BLaER1 (cell line): ENCODE measurements at regions not wholly inside any gene's neighbourhood (a gene's known extent, or its start where the extent isn't known, plus 50 kb on each side); places are given as distances from the start of the nearest gene placed in this dataset.

ENCODE experiments used
- H3K27ac ChIP-seq: shearing (Covaris generic); formaldehyde crosslinking; 2 replicates; pipeline ENCODE4 v1.8.1; 2022
- H3K27me3 ChIP-seq: shearing (Covaris generic); formaldehyde crosslinking; 2 replicates; pipeline ENCODE4 v1.8.1; 2022
- H3K36me3 ChIP-seq: shearing (Covaris generic); formaldehyde crosslinking; 2 replicates; pipeline ENCODE4 v1.8.1; 2022
- H3K4me1 ChIP-seq: shearing (Covaris generic); formaldehyde crosslinking; 2 replicates; pipeline ENCODE4 v1.8.1; 2022
- H3K4me2 ChIP-seq: shearing (Covaris generic); formaldehyde crosslinking; 2 replicates; pipeline ENCODE4 v1.8.1; 2022
- H3K4me3 ChIP-seq: shearing (Covaris generic); formaldehyde crosslinking; 2 replicates; pipeline ENCODE4 v1.8.1; 2022
- H3K9ac ChIP-seq: shearing (Covaris generic); formaldehyde crosslinking; 2 replicates; pipeline ENCODE4 v1.8.1; 2022
- H3K9me3 ChIP-seq: shearing (Covaris generic); formaldehyde crosslinking; 2 replicates; pipeline ENCODE4 v1.8.1; 2022
- H4K20me1 ChIP-seq: shearing (Covaris generic); formaldehyde crosslinking; 2 replicates; pipeline ENCODE4 v1.8.1; 2022
- Cebpa-rat ChIP-seq: shearing (Covaris generic); IDR thresholded peaks from 2 replicates; pipeline ENCODE4 v1.8.1; 2022

DNA sequence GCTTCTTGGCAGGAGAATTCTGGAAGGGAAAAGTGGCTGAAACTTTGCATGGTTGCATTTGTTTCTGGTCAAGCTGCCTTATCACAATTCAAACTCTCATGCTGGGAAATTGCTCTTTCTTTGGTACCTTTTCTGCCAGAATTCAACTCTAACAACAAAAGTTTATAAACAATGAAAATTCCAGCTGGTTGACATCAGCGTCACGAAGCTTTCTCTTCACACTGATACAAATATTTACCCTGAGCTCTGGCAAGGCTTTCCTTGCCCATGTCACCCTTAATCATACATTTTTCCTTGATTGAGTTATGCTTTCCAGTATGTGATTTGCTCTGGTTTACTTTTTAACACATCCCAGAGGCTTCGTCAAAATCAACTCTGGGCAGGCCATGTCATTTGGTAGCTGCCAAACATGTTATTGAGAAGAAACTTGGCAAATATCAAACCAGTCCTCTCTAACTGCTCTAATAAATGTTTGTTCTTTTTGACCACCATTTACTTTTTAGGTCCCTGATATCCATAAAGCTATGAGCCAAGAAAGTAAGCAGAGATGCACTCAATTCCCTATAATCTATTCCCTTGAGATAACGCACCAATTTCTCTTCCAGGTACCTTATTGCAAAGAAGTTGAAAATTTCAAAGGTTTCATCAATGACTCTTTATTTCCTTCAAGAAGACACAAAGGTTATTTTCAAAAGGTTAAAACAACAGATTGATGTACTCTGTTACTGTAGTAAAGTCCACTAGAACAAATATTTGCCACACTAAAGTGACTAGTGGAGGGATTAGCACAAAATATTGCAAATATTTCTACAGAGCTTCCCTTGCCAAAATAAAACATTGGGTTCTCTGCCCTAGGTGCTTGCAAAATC lies 1241.1 kb upstream of the ZEB2 start:
- H3K36me3 ChIP-seq: no peaks in the 10 kb centered on the region
- no peak for TF ChIP-seq Cebpa-rat
- no peak overlapping the region for H3K27ac ChIP-seq
- H4K20me1 ChIP-seq: no peaks in the 10 kb centered on the region
- no peaks in the 10 kb centered on the region for H3K4me1 ChIP-seq
- H3K27me3 ChIP-seq: no peaks in the 10 kb centered on the region
- no peaks in the 10 kb centered on the region for H3K9me3 ChIP-seq
- no peak overlapping the region for H3K9ac ChIP-seq
- no peak overlapping the region for H3K4me2 ChIP-seq
- no peak overlapping the region for H3K4me3 ChIP-seq

DNA sequence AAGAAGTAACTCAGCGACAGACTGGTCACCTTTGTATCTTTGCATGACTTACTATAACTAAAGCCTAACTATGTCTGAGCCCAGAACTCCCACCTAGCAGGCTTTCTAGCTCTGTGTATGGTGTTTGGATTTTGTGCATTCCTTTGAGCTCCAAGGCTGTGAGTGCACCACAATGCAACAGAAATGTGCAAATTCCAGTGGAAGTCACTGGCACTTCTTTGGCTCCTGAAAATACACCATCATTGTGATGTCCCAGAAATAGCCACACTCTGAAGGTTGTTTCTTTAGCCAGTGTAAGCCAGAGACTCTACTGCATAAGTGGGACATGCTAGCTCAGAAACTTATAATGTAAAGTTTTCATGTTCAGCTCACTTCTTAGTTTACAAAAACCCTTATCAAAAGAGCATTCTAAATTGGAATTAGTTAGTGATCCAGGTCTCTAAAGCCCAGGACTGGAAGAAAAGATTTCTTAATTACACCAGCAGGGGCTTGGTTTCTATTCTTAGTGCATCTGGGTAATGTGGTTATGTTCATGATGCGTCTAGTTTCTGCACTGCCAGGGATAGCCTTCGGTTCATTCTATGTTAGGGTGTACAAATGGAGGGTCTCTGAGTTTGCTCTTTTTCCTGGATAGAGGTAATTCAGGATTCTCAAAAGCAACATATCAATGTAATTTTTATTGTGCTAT lies 1239.5 kb upstream of the ZEB2 start:
- Histone ChIP-seq H3K9me3 (no peaks in the 10 kb centered on the region), H3K36me3 (no peaks in the 10 kb centered on the region), H3K27ac (no peak overlapping the region), H3K9ac (no peak overlapping the region), H4K20me1 (no peaks in the 10 kb centered on the region), H3K4me1 (no peaks in the 10 kb centered on the region), H3K4me3 (no peak overlapping the region), H3K27me3 (no peaks in the 10 kb centered on the region), H3K4me2 (no peak overlapping the region)
- TF ChIP-seq Cebpa-rat: no peak

DNA sequence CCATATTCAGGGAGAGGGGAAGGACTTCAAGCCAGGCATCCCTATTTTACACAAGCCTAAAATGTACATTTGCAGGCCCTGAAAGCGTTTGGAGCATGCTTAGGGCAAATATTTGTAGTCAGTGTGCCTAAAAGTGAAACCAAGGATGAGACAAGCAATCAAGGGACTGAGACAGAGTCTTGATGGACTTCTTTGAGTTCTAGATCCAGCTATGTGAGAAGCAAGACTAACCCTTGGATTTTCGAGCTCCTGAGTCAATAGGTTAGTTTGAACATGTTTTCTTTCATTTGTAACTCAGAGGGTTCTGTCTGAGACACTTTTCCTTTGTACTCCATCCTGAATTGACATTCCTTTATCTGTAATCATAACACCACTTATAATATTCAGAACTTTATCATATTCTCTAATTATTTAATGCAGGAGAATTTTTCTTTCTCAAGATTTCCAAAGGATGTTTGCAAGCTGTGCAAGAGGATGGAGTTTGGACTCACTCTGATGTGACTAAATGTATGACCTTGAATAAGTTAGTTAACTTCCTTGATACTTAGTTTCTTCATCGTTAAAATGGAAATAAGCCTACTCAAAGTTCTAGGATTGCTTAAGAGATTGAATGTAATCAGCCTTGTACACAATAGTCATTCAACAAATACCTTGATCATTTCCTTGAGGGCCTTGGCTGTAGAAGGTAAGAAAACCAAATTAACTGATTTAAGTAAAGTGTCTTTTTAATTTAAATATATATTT lies 1237.8 kb upstream of the ZEB2 start:
- H3K4me1 ChIP-seq: peaks cover 15% of the 10 kb centered on the region
- TF ChIP-seq Cebpa-rat: no peak
- H4K20me1 ChIP-seq: no peaks in the 10 kb centered on the region
- no peaks in the 10 kb centered on the region for H3K9me3 ChIP-seq
- H3K9ac ChIP-seq: no peak overlapping the region
- H3K27me3 ChIP-seq: no peaks in the 10 kb centered on the region
- no peak overlapping the region for H3K4me2 ChIP-seq
- H3K36me3 ChIP-seq: no peaks in the 10 kb centered on the region
- no peak overlapping the region for H3K27ac ChIP-seq
- H3K4me3 ChIP-seq: no peak overlapping the region

DNA sequence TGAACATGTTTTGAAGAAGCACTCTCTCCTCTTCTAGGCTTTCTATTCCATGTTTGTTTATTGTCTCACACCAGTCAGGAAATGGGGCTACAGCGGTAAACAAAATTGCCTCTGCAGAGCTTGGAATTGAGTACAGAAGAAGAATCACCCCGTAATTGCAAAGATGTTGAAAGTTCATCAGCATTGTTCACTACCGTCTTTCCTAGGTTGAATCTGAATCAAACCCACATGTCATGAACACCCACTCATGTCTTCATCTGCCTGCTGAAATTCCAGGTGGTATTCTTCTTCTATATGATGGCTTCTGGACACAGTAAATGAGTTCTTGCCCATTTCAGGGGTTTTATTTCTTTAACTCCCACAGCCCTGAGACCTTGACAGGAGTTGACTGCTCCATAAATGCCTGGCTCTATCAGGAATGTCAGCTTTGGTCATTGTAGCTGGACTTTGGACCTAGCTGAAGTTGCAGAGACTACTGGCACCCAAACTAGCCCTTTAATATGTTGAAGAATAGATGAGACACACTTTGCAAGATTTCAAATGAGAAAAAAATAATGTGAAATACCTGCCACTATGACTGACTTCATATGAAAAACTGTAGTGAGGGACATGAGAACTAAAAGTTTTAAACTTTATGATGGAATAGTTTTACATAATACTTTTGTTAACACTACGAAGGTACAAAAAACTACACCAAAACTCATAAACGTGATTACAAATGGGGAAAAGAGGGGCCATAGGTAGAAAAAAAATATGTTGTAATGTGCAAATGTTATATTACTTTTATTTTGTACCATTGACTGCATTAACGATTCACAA lies 1235.3 kb upstream of the ZEB2 start:
- no peak overlapping the region for H3K27ac ChIP-seq
- H3K4me1 ChIP-seq: peaks cover 38% of the 10 kb centered on the region
- no peaks in the 10 kb centered on the region for H3K27me3 ChIP-seq
- no peaks in the 10 kb centered on the region for H3K36me3 ChIP-seq
- no peaks in the 10 kb centered on the region for H3K9me3 ChIP-seq
- TF ChIP-seq Cebpa-rat: no peak
- no peak overlapping the region for H3K4me2 ChIP-seq
- H3K4me3 ChIP-seq: no peak overlapping the region
- H4K20me1 ChIP-seq: no peaks in the 10 kb centered on the region
- H3K9ac ChIP-seq: no peak overlapping the region

DNA sequence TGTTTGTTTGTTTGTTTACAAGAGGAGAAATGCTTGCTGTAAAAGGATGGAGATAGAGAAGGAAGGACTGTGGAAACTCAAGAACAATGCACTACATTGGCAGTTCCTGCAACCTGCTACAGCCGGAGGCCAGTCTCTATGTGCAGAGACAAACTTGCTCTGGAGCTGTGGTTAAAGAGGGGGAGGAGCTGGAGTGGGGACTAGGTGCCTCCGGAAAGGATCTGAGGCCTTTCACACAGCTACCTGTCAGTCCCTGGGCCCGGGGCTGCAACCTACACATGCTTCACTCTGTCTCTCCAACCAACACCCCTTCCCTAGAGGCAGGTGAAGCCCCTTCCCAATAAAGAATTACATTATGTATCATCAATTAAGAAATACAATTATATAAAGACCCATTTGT lies 1234.0 kb upstream of the ZEB2 start:
- TF ChIP-seq Cebpa-rat: no peak
- no peaks in the 10 kb centered on the region for H3K36me3 ChIP-seq
- H3K9ac ChIP-seq: no peak overlapping the region
- no peaks in the 10 kb centered on the region for H3K27me3 ChIP-seq
- H3K9me3 ChIP-seq: no peaks in the 10 kb centered on the region
- no peak overlapping the region for H3K4me2 ChIP-seq
- H4K20me1 ChIP-seq: no peaks in the 10 kb centered on the region
- no peak overlapping the region for H3K27ac ChIP-seq
- no peak overlapping the region for H3K4me3 ChIP-seq
- peaks cover 38% of the 10 kb centered on the region for H3K4me1 ChIP-seq

DNA sequence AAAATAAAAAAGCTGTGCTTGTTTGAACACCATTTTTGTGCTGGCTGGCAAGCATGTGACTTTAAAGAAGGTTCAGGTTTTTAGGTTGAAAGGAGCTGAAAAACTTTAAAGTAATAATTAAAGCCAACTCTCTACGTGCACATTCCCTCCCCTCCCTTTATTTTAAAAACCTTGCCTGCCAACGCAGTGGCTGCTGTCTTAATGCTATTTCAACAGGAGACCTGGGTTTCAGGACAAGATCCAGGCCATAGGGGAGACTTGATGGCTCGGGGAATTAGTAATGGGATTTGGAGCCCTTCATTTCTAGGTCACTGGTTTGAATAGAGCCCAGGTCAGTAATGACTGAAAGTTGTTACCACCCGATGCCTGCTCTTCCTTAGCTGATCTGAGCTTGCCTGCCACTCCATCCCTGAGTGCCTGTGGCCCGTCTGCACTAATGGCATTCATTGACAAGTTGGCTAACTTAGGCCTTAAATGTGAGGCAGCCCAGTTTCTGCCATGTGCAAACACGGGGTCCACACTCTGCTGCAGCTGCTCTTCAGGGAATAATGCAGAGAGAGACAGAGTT lies 1233.2 kb upstream of the ZEB2 start:
- no peak overlapping the region for H3K9ac ChIP-seq
- no peaks in the 10 kb centered on the region for H3K27me3 ChIP-seq
- H3K4me1 ChIP-seq: peaks cover 38% of the 10 kb centered on the region
- H3K27ac ChIP-seq: no peak overlapping the region
- H3K4me2 ChIP-seq: peak overlapping the region; percentile 36
- H3K9me3 ChIP-seq: no peaks in the 10 kb centered on the region
- TF ChIP-seq Cebpa-rat: no peak
- no peak overlapping the region for H3K4me3 ChIP-seq
- H4K20me1 ChIP-seq: no peaks in the 10 kb centered on the region
- H3K36me3 ChIP-seq: no peaks in the 10 kb centered on the region

DNA sequence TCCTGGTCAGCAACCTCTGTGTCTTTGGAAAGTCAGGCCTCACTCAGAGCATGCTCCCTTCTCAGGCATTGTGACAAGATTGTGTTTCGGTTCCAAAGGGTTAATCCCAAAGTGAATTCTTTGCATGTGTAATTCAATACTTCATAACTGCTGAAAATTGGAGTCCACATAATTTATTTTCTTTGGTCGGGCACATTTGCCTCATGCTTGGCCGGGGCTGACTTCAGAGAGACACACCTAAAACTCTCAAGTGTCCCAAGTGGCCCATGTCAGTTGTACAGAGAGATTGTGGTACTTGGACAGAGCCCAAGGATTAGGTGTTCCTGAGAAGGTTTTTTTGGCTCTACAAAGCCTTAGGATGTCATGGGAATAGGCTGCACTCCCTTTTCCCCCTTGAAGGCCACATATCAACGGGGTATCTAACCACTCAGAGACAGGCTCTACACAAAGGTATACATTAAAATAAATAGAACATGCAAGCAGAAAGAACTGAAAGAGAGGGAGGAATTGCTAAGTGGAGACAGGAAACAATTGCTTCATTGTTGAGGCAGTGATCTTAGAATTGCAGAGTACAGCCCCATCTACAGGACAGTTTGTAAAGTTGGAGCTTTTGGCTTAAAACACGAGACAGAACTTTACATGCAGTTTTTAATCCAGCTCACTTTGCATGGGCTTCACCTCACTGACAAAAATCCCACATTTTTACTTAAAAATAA lies 1232.3 kb upstream of the ZEB2 start:
- no peaks in the 10 kb centered on the region for H3K9me3 ChIP-seq
- H3K9ac ChIP-seq: no peak overlapping the region
- peak; percentile 40; the same call in 1 of the 2 replicates for TF ChIP-seq Cebpa-rat
- H3K4me2 ChIP-seq: peak overlapping the region; percentile 71
- H3K36me3 ChIP-seq: no peaks in the 10 kb centered on the region
- peaks cover 38% of the 10 kb centered on the region for H3K4me1 ChIP-seq
- no peaks in the 10 kb centered on the region for H4K20me1 ChIP-seq
- H3K4me3 ChIP-seq: no peak overlapping the region
- no peaks in the 10 kb centered on the region for H3K27me3 ChIP-seq
- H3K27ac ChIP-seq: peak overlapping the region; percentile 10; the same call in 1 of the 2 replicates

DNA sequence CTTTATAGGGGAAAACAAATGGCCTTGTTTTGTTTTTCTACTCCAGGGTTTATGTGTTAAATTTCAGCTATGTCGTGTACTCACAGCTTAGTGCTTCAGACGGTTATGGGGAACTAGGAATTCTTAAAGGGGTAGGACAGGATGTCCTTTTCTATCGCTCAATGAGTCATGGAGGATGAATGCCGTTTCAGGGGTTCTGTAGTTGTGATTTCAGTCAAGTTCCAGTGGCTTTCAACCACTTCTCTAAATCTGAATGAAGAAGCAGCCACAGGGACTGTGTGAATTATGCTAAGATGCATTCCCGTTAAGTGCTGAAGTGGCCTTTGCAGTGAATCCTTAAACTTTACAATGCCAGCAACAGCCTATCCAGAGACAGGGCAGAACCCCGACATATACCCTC lies 1231.7 kb upstream of the ZEB2 start:
- H3K27ac ChIP-seq: no peak overlapping the region; the same call in 1 of the 2 replicates
- H3K4me3 ChIP-seq: no peak overlapping the region

More for the DNA sequence above, 1231.7 kb upstream of the ZEB2 start:
- TF ChIP-seq Cebpa-rat: no peak
- Histone ChIP-seq H3K9me3 (no peaks in the 10 kb centered on the region), H3K4me2 (peak overlapping the region; percentile 71), H3K4me1 (peaks cover 38% of the 10 kb centered on the region), H4K20me1 (no peaks in the 10 kb centered on the region), H3K9ac (no peak overlapping the region), H3K27me3 (no peaks in the 10 kb centered on the region), H3K36me3 (no peaks in the 10 kb centered on the region)
